ENCODE measurements at regions not wholly inside any gene's neighbourhood (a gene's known extent, or its start where the extent isn't known, plus 50 kb on each side); places are given as distances from the start of the nearest gene placed in this dataset.

DNA sequence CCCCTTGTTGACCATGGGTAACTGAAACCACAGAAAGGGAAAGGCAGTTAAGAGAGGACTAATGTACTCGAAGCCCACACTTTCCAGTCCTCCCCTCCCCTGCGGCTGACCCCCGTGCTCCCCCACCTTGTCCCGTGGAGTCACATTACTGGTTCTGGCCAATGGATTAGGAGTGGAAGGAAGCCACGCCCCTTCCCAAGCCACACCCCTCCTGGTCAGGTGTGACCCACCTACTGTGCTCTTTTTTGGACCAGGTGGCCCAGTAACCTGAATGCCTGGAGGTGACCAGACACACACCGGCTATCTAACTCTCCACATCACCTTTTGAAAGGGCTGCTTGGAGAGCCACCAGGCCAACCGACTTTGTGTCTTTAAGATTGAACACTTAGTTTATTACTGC lies 109.3 kb upstream of the MSX1 start:
- no peak for DNase-seq (ENCODE audit: low spot score)
- no peak for TF ChIP-seq CTCF (IDR thresholded peaks at IDR 0.05; ENCODE audit: extremely low read depth, missing control alignments)

DNA sequence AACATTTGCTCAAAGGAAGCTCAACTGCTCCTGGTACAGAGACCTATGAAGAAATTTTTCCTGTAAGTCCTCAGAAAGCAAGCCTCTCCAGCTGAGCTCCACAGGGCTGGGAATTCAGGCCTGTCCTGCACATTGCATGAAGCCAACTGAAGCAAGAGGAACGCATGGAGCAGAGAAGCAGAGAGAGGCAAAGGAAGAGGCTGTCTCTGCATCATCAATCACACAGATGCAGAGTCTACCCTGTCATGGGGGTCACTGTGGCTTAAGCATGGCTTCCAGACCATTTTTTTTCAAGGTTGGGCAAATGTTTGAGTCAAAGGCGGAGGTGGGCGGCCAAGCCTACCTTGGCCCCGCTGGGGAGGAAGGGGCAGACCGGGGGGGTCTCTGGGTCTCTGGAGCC lies 110.3 kb upstream of the MSX1 start:
- DNase-seq (ENCODE audit: low spot score): no peak

DNA sequence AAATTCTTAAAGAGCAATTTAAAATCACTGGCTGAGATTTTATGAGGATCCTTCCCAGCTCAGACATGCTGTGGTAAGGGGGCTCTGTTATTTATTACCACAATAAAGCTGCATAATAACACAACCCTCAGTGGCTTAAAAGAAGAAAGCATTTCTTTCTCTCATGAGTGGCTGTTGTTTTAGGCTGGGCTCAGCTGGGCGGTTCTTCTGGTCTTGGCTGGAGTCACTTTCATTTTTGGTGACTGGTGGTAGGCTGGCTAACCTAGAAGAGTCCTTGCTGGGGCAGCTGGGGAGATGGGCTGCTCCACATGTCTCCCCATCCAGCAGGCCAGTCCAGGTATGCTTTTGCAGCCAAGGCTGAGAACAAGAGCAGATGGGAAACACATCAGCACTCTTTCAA lies 113.0 kb upstream of the MSX1 start:
- DNase-seq (ENCODE audit: low spot score): no peak
- no peak for TF ChIP-seq CTCF (IDR thresholded peaks at IDR 0.05; ENCODE audit: extremely low read depth, missing control alignments)

More for the DNA sequence above, 110.3 kb upstream of the MSX1 start:
- no peak for TF ChIP-seq CTCF (IDR thresholded peaks at IDR 0.05; ENCODE audit: extremely low read depth, missing control alignments)

- TF ChIP-seq CTCF (IDR thresholded peaks at IDR 0.05; ENCODE audit: extremely low read depth, missing control alignments): no peak
- DNase-seq (ENCODE audit: low spot score): no peak
Measured at GRCh38 chr4:4740071-4740470, 119.4 kb upstream of the MSX1 start.

DNA sequence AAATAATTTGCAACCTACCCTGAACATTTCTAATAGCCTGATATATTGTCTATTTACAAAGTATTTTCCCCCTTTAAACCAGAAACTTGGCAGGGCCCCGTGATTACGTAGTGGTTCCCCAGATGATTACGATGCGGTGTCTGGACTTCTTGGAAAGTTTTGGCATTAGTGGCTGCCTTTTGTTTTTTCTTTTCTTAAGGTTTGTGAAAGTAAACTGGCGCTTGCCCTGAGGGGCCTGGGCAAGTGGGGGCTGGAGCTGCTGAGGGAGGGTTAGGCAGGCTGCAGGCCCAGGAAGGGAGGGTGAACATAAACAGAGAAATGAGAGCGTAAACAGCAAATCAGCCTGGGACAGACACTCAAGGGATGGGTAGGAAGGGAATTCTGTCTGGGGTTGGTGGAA lies 123.6 kb upstream of the MSX1 start:
- DNase-seq (ENCODE audit: low spot score): no peak
- no peak for TF ChIP-seq CTCF (IDR thresholded peaks at IDR 0.05; ENCODE audit: extremely low read depth, missing control alignments)

- DNase-seq (ENCODE audit: low spot score): no peak
- no peak for TF ChIP-seq CTCF (IDR thresholded peaks at IDR 0.05; ENCODE audit: extremely low read depth, missing control alignments)
Measured at GRCh38 chr4:4735136-4735750, 124.2 kb upstream of the MSX1 start.

DNA sequence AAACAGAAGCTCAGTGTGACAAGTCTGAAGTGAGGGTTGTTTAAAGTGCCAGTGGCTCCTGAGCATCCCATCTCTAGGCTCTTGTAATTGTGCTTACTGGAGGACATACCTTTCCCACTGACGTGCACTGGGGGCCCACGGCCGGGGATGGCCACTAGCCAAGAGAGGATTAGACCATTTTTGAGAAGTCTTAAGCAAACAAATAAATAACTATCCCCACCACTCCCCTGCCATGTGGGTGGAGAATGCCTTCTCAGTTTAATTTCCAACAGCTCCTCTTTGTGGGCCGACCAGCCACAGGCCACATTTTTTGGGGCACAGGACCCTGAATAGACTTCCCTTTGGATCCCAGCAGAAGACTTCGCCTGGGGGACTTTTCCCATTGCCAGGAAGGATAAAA lies 125.0 kb upstream of the MSX1 start:
- no peak for TF ChIP-seq CTCF (IDR thresholded peaks at IDR 0.05; ENCODE audit: extremely low read depth, missing control alignments)
- DNase-seq (ENCODE audit: low spot score): no peak

Measured in GM20000 (cell line).